HG03457 (cell line): ENCODE measurements at regions not wholly inside any gene's neighbourhood (a gene's known extent, or its start where the extent isn't known, plus 50 kb on each side); places are given as distances from the start of the nearest gene placed in this dataset.
"Not testable (repeated sequence)": the region's sequence is repeated elsewhere in the genome, so short reads cannot be mapped to it uniquely, and the experiment has no call there.

Source experiments
- ATAC-seq: cut with Tn5 transposase; IDR thresholded peaks from one replicate; pipeline ENCODE4 v1.9.1; 2021; ENCODE audit warnings: moderate number of reproducible peaks; ENCODE audit not compliant: unreplicated experiment

- no peak for ATAC-seq
These were observed 536.5 kb downstream of the TMEM135 start for GRCh38 chr11:87574193-87574592.

DNA sequence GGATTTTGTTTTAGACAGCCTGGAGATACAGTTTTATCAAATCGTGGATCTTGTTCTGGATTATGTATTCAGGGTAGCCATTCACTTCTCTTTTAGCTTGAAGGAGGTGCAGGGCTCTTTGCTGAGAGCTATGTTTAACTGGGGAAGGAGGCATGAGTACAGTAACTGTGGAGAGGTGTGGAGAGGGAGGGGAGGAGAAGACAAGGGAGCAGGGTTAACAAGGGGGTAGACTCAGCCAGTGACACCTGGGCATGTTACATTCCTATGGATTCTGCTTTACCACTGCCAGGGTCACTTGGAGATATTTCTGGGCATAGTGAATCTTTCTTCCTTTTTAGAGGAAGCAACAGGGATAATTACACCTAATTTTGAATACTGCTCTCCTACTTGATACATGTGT, 536.0 kb downstream of the TMEM135 start:
- no peak for ATAC-seq

DNA sequence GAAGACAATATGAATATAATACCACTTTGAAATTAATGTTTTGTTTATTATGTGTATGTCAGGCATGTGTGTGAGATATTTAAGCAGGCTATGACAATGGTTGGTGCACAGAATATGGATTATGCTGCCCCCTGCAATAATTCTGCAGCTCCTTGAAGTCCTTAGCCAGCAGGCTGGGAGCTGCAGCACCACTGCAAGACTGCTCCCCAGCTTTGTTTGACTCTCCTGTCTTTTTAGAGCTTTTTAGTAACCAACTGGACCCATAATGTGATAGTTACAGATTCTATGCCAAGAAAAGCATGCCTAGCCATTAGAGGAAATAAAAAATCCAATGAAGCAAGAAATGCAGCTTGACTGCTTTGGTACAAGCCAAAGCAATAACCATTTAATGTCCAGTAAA, 535.1 kb downstream of the TMEM135 start:
- no peak for ATAC-seq

- ATAC-seq = no peak
These were observed 522.6 kb downstream of the TMEM135 start for GRCh38 chr11:87560352-87560751.

DNA sequence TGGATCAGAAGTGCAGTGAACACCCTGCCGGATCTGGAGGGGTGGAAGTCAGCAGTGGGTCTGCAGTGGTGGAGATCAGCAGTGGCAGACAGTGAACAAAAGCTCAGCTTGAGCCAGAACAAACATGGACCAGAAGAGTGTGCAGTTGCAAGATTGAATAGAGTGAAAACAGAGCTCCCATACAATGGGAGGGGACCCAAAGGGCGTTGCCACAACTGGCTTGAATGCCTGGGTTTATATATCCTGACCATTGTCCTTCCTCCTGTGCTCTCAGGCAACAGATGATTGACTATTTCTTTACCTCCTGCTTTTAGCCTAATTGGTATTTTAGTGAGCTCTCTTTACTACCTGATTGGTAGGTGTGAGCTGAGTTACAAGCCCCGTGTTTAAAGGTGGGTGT, 522.1 kb downstream of the TMEM135 start:
- ATAC-seq = not testable (repeated sequence)

- ATAC-seq = no peak
These were observed 517.4 kb downstream of the TMEM135 start for GRCh38 chr11:87555101-87555500.

DNA sequence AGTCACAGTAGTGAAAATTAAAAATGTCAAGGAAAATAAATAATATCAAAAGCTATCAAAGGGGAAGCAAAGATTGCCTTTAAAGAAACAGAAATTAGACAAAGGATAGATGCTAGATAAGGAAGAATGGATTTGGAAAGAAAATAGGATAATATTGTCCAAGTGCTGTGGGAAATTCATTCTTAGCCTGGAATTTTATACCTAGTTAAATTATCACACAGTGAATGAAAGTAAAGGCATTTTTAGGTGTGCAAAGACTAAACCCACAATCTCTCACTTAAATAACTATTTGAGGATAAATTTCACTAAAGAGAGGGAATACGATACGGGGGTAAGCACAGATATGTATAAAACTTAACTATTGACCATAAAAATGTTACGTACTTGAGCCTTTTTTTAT, 511.1 kb downstream of the TMEM135 start:
- ATAC-seq = no peak

- no peak for ATAC-seq
These were observed 508.1 kb downstream of the TMEM135 start for GRCh38 chr11:87545858-87546257.

DNA sequence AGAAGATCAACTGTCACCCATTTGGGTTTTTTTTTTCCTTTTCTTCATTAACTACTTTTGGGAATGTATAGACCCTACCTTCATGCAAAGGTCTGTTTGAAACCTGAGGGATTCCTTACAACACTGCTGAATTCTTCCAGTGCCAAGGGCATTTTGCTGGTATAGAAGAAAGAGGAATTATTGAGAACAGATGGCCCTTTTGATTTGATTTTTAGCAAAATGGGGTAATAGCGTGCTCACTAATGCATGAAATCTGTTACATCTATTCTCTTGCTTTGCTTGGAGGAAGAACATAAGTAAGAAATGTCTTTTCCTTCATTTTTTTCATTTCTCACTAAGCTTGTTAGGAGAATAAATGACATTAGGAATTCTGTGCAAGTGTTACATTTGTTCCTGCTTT, 501.9 kb downstream of the TMEM135 start:
- ATAC-seq = no peak

GRCh38 chr11:87536565-87536964, 498.8 kb downstream of the TMEM135 start:
- ATAC-seq = no peak

GRCh38 chr11:87536016-87536415, 498.3 kb downstream of the TMEM135 start:
- no peak for ATAC-seq

DNA sequence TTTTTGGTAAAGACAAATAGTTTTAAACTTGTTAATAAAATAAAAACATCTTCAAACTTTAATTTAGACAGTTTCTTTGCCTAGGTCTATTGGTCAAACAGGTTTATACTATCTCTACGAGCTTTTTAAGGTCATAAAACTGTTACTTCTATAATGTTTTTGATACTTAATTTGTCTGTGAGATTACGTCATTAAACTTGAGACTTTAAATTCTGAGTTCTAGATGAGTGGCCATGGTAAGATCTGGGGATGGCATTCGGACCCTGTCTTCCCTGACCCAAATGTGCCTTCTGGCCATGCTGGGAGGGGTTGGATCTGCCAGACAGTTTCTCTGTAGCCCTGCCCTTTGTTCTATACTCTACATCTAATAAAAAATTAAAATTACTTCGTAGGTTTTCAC, 497.8 kb downstream of the TMEM135 start:
- no peak for ATAC-seq

DNA sequence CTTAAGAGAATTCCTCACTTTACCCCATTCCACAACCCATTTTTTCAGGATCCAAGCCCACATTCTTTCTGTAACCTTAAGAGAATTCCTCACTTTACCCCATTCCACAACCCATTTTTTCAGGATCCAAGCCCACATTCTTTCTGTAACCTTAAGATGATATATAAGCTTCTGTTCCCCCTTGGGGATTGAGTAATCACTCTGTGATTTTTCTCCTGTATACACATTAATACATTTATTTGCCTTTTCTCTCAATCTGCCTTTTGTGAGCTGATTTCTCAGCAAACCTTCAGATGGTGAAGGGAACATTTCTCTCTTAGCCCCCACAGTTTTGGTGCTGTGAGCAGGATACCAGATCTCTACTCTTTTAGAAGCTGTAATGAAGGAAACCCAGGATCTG, 494.1 kb downstream of the TMEM135 start:
- ATAC-seq = not testable (repeated sequence)

DNA sequence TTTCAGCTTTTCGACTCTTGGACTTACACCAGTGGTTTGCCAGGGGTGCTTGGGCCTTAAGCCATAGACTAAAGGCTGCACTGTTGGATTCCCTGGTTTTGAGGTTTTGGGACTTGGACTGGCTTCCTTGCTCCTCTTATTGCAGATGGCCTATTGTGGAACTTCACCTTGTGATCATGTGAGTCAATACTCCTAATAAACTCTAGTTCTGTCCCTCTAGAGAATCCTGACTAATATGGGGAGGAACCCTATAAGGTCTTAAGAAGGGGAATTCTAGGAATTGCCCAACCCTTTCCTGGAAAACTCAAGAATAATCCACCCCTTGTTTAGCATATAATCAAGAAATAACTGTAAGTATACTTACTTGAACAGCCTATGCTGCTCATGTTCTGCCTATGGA, 491.8 kb downstream of the TMEM135 start:
- ATAC-seq = no peak

DNA sequence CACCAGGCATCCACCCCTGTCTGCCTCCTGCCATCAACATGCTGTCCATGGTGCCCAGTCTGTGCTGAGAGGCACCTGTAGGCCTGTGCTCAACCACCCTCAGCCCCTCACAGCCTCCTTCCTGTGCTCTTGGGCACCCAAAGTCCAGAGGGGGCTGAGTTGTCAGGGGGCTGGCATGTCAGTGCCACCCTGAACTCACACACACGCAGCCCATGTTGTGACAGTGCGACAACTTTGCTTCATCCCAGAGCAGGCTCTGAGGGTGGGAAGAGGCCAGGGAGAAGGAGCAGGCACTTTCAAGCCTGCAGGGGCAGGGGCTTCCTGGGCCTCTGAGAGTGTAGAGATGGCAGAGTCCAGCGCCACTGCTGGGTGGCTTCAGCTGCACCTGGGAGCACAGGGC, 491.0 kb downstream of the TMEM135 start:
- ATAC-seq = no peak

DNA sequence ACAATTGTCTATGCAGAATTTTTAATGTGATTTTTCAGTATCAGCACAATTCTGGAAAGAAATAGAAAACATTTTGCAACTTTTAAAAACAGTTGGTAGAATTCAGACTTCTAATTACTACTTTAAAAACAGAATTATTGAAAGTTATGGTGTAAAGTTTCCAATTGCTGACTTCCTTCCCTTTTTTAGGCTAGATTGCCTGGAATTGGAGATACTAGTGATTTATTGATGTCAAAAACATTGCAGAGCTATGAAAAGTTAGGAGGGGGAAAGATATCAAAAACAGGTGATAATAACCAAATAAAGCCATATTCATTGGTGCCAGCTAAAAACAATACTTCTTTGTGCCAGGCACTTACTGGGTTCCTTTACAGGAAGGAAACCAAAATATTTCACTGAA, 485.5 kb downstream of the TMEM135 start:
- no peak for ATAC-seq

GRCh38 chr11:87518266-87518665, 480.5 kb downstream of the TMEM135 start:
- ATAC-seq = no peak

DNA sequence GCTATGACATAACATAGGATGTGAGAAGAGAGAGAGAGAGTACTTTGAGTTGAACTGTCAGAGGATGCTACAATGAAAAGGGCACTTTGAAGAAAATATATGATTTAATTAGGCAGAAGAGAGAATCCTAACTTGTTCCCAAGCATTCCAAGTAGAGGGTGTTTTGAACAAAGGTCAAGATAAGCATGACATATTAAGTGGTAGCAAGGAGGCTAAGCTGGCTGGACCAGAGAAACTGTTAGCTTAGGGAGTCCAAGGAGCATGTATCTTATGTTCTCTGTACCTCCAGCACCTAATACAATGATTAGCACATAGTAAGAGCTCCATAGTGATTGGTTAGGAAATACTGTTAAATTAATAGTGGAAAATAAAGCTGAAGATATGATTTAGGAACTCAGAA, 479.6 kb downstream of the TMEM135 start:
- no peak for ATAC-seq

- ATAC-seq = not testable (repeated sequence)
These were observed 470.0 kb downstream of the TMEM135 start for GRCh38 chr11:87507722-87508121.

DNA sequence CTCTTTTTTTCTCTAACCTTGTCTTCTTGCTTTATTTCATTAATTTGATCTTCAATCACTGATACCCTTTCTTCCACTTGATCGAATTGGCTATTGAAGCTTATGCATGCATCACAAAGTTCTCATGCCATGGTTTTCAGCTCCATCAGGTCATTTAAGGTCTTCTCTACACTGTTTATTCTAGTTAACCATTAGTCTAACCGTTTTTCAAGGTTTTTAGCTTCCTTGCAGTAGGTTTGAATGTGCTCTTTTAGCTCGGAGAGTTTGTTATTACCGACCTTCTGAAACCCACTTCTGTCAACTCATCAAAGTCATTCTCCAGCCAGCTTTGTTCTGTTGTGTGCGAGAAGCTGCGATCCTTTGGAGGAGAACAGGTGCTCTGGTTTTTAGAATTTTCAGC, 469.2 kb downstream of the TMEM135 start:
- ATAC-seq = not testable (repeated sequence)

GRCh38 chr11:87501388-87501787, 463.7 kb downstream of the TMEM135 start:
- no peak for ATAC-seq

DNA sequence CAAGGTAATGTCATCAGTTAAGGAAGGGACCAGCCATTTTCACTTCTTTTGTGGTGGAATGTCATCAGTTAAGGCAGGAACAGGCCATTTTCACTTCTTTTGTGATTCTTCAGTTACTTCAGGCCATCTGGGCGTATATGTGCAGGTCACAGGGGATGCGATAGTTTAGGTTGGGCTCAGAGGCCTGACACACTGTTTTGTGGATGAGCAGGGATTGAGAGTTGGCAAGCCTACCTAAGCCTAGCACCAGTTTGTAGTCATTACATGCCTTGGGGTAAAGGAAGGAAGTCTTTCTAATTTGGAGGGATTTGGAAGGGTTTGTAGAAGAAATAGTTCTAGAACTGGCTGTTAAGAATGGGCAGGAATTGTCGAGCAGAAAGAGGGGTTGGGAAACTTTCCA, 457.2 kb downstream of the TMEM135 start:
- not testable (repeated sequence) for ATAC-seq

GRCh38 chr11:87494026-87494425, 456.3 kb downstream of the TMEM135 start:
- not testable (repeated sequence) for ATAC-seq

GRCh38 chr11:87493516-87493915, 455.8 kb downstream of the TMEM135 start:
- ATAC-seq = no peak
